HG03108 (cell line): ENCODE measurements at regions not wholly inside any gene's neighbourhood (a gene's known extent, or its start where the extent isn't known, plus 50 kb on each side); places are given as distances from the start of the nearest gene placed in this dataset.
"Not testable (repeated sequence)": the region's sequence is repeated elsewhere in the genome, so short reads cannot be mapped to it uniquely, and the experiment has no call there.

Experiments used
- ATAC-seq: cut with Tn5 transposase; IDR thresholded peaks from one replicate; pipeline ENCODE4 v1.9.1; 2021; ENCODE audit warnings: moderate library complexity; ENCODE audit not compliant: unreplicated experiment

GRCh38 chr18:41639218-41639617 lies 315.8 kb upstream of the PIK3C3 start:
- no peak for ATAC-seq

- not testable (repeated sequence) for ATAC-seq
Observed at GRCh38 chr18:41631723-41632285, 323.2 kb upstream of the PIK3C3 start.

DNA sequence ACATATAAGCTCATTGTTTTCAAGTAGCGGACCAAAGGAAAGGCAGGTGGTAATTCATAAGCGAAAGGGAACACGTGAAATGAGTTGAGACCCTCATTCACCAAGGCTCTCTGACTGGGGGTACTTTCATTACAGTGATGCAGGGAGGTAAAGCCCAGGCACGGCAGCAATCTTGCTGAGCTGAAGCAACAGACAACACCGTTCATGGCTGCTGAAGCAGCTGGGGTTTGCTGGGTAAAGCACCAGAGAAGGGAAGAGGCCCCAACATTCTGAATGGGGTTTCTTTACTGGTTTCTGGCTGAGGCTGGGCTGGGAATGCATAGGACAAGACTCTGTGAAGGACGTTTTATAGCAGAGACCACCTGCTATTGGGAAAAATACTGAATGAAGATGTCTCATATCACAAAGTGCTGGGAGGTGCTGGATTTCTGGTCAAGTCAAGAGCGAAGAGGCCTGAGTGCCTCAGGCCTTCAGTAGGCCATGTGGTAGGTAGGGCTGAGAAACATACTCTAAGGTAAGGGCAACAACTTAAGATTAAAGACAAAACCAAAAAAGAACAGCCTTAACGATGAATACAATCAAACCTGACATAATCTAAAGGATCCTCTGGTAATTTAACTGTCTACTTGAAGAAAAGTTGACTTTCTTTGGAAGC lies 324.7 kb upstream of the PIK3C3 start:
- ATAC-seq, result no peak

DNA sequence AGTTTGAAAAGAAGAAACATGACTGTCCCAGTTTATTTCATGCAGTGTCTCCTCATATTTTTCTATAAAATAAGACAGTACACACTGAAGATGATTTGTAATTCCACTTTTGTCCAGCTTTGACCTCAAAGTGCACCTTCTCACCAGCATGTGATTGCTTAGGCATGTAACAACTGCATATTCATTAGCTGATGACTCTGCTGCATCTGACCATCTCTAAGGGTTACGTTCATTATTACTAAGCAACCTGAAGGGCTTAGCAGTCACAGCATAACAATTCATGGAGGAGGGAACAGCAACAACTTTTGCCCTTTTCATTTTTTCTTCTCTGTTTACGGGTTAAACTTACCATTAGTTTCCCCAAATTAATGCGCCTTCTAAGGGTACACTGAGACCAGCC lies 330.6 kb upstream of the PIK3C3 start:
- no peak for ATAC-seq

GRCh38 chr18:41621177-41621576 lies 333.9 kb upstream of the PIK3C3 start:
- no peak for ATAC-seq

DNA sequence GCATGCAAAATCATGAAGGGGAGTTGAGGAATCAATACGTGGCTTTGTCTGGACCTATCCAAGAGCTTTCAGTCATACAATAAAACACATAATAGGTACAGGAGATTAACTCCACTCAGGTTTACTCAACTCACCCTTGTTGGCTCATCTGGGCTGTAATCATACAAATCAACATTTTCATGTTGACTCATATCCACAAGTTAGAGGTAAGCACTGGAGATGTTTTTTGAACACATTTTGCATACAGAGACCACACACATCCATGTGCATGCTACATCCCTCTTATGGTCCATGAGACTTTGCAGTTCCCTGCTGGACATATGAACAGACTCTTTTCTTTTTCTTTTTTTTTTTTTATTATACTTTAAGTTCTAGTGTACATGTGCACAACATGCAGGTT lies 336.9 kb upstream of the PIK3C3 start:
- no peak for ATAC-seq

- no peak for ATAC-seq
Observed at GRCh38 chr18:41617647-41618046, 337.4 kb upstream of the PIK3C3 start.

- ATAC-seq, result no peak
Observed at GRCh38 chr18:41613003-41613609, 341.9 kb upstream of the PIK3C3 start.

- no peak for ATAC-seq
Observed at GRCh38 chr18:41604964-41605363, 350.1 kb upstream of the PIK3C3 start.

DNA sequence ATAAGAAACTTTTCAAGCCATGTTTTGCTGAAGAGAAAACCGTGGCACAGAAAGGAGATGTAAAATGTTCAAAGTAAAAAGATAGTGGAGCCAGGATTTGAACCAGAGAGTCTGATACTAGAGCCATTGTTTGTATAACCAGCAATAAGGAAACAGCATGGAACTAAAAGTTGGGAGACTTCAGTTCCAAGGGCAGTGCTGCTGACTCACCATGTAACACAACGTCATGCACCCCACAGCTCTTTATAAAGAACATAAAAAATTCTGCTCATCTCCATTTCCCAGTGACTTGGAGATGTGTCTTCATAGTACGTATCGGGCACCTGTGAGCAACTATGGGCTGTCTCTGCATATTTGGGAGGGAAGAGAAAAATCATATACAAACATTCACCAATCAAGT lies 353.0 kb upstream of the PIK3C3 start:
- no peak for ATAC-seq

DNA sequence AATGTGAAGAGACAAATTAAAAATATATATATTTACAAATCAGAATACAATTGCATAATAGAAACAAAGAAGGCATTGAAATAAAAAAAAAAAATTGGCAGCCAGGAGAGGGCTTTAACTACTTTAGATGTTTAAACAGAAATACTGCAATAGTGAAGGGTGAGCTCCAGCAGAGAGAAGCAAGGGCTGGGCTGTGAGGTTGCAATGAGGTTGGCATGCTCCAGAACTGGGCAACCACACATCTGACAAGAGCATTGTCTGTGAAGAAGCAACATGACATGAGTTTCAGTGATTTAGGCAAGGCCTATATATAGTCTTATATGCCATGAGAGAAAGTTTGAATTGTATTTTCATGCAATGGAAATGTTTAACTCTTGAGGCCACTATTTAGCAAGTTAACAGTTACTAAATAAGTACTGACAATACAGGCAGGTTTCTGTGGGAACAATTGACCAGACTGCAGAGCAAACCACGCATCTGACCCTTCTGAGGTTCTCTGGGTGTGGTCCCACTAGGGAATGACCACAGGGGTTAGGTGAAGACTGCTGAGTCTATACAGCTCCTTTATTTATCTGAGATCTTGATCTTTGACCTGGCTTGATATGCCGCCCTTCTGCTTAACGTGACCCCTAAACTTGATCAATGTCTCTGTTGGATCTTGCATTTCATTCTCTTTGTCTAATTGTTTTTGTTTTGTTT lies 354.2 kb upstream of the PIK3C3 start:
- ATAC-seq, result no peak

DNA sequence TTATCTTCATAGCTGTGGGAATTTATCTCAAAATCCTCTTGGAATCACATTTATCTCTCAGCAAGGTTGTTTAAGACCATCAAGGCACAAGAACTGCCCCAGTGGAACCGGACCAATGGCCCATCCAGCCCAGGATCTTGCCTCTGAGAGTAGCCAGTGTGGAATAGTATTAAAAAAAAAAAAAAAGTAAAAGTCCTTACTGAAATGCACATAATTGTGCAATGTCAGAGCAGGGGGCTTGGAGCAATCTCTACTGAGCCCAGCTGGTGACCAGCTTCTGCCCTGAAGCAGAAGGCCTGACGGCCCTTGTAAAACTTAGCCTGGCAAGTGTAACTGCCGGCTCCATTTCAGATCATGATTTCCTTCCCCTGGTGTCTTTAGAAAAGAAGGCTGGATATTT lies 355.6 kb upstream of the PIK3C3 start:
- no peak for ATAC-seq

GRCh38 chr18:41594582-41594981 lies 360.5 kb upstream of the PIK3C3 start:
- no peak for ATAC-seq

DNA sequence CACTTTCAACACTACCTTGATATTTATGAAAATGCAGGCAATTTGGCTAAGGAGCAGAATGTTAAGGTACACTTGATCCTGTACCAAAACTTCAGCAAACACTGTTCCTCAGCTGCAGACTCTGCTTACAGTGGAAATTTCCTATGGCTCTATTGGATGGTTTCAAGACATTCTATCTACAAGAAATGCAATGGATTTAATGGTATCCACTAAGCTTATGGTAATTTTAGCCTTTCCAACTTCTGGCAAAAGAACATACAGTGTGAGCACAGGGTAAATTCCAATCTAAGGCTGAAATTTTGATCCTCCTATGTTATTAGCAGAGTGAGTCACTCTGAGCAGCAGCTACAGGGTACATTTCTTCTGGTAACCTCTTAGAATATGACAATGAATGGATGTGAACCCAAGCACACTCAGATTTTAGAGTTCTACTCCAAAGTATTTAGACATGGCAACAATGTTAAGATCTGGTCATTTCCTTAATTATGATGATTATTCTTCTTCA lies 361.8 kb upstream of the PIK3C3 start:
- no peak for ATAC-seq

GRCh38 chr18:41587976-41588375 lies 367.1 kb upstream of the PIK3C3 start:
- no peak for ATAC-seq

DNA sequence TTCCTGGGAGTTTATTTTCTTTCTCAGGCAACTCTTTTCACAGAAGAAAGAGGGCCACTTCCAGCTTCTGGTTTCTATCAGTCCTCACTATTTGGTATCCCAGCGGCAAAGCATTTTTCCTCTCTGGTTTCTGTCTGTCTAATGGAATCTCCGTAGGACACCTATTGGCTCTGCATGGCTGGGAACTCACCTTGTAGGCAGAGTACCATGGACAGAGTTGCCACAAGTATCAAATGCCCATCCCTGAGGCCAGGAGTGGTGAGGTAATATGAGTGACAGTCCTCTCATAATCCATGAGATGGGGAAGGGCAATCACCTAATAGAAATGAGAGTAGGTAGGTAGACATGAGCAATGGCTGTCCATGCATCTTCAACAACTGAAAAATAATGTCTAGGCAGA lies 369.5 kb upstream of the PIK3C3 start:
- ATAC-seq, result no peak

DNA sequence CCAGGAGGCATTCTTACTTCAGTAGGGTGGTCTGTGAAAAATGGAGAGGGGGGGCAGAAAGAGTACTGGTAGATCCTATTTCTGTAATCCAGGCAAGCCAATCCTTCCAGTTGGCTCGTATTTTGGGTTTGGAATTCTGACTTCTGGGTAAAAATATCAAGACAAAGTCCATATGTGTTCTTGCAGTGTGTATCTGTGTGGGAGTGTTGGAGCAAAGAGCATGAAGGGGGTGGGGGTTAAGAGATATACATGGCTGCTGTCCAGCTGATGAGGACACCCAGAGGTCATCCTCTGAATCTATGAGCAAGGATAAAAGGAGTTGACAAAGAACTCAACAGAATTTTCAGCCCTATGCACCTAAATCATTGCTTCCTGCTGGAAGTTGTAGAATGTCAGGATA lies 375.8 kb upstream of the PIK3C3 start:
- ATAC-seq, result no peak

GRCh38 chr18:41577529-41577928 lies 377.5 kb upstream of the PIK3C3 start:
- ATAC-seq, result no peak

DNA sequence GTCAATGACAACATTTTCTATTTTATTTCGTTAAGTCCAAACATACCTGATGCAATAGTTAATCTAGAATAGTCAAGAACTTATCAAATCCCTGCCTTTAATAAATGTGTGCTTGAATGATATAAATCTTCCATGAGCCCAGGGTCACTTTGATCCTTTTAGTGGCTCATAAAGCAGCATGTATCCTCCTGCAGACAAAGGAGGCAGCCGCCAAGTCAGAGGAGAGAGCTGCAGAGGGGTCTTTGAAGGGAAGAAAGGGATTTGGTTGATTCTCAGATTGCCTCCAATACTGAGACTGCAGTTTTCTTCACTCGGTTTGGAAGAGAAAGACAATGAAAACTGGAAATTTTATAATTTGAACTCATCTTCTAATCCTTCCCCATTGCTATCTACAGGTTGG lies 378.4 kb upstream of the PIK3C3 start:
- ATAC-seq, result no peak

DNA sequence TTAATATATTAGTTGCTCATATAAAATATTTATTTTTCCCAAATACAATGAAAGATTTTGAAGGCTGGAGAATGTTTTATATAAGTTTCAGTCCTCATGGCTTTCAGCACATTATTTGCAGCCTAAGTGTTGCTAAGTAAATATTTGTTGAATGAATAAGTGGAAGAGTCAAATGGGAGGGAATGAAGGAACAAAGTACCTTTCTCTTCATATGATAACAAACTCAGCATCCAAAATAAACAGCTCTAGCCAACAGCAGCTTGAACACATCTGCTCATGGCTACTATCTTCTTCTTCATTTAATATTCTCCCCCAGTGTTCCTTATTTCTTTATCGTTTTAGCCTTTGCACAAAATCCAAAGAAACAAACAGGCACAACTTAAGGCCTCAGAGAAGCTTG lies 385.2 kb upstream of the PIK3C3 start:
- no peak for ATAC-seq

DNA sequence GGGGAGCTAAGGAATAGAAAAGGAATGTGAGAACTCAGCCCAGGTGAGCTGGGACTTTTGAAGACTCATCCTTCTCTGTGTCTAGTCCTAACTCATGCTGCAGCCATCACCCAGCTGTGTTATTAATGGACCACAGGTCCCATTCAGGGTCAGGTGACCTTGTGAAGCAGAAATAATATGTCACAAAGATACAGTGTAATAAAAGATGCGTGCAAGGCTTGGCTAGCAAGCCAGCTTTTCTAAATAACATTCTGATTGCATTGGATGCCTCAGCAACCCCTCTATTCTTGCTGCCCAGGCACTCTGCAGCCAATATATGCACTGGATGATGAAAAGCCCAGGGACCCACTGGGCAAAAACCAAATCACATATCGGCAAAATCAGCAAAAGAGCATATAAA lies 393.1 kb upstream of the PIK3C3 start:
- ATAC-seq, result no peak

GRCh38 chr18:41558715-41559114 lies 396.3 kb upstream of the PIK3C3 start:
- ATAC-seq, result no peak
